ENCODE measurements at regions not wholly inside any gene's neighbourhood (a gene's known extent, or its start where the extent isn't known, plus 50 kb on each side); places are given as distances from the start of the nearest gene placed in this dataset.

- no peaks in the 10 kb centered on the region for H3K27me3 ChIP-seq (replicated peaks; ENCODE audit: insufficient read depth)
- no peak overlapping the region for H3K27ac ChIP-seq
- no peak for DNase-seq (ENCODE audit: low spot score)
- no peak for ATAC-seq (ENCODE audit: insufficient number of reproducible peaks, low FRiP score, low read depth)
- H3K9me3 ChIP-seq: no peaks in the 10 kb centered on the region
- H3K36me3 ChIP-seq: no peaks in the 10 kb centered on the region
- no peaks in the 10 kb centered on the region for H3K4me1 ChIP-seq (ENCODE audit: control insufficient read depth in 1 of 2, low read depth in 2 of 2)
- H3K4me3 ChIP-seq: no peak overlapping the region
- TF ChIP-seq CTCF (IDR thresholded peaks at IDR 0.05): no peak
Observed at GRCh38 chr5:2451100-2451499, 300.4 kb downstream of the IRX2 start.

- Histone ChIP-seq H3K27ac (no peak overlapping the region), H3K36me3 (no peaks in the 10 kb centered on the region), H3K9me3 (no peaks in the 10 kb centered on the region), H3K27me3 (replicated peaks; ENCODE audit: insufficient read depth) (no peaks in the 10 kb centered on the region), H3K4me1 (ENCODE audit: control insufficient read depth in 1 of 2, low read depth in 2 of 2) (no peaks in the 10 kb centered on the region), H3K4me3 (no peak overlapping the region)
- no peak for TF ChIP-seq CTCF (IDR thresholded peaks at IDR 0.05)
- no peak for DNase-seq (ENCODE audit: low spot score)
- ATAC-seq (ENCODE audit: insufficient number of reproducible peaks, low FRiP score, low read depth): no peak
Observed at GRCh38 chr5:2442496-2443354, 308.8 kb downstream of the IRX2 start.

- no peak overlapping the region for H3K27ac ChIP-seq
- H3K27me3 ChIP-seq (replicated peaks; ENCODE audit: insufficient read depth): no peaks in the 10 kb centered on the region
- TF ChIP-seq CTCF (IDR thresholded peaks at IDR 0.05): no peak
- H3K4me1 ChIP-seq (ENCODE audit: control insufficient read depth in 1 of 2, low read depth in 2 of 2): no peaks in the 10 kb centered on the region
- ATAC-seq (ENCODE audit: insufficient number of reproducible peaks, low FRiP score, low read depth) (no peak), DNase-seq (ENCODE audit: low spot score) (no peak)
- no peak overlapping the region for H3K4me3 ChIP-seq
- H3K9me3 ChIP-seq: no peaks in the 10 kb centered on the region
- no peaks in the 10 kb centered on the region for H3K36me3 ChIP-seq
Observed at GRCh38 chr5:2441495-2442180, 309.8 kb downstream of the IRX2 start.

GRCh38 chr5:2439608-2440007 lies 311.9 kb downstream of the IRX2 start:
- ATAC-seq (ENCODE audit: insufficient number of reproducible peaks, low FRiP score, low read depth) (no peak), DNase-seq (ENCODE audit: low spot score) (no peak)
- no peak for TF ChIP-seq CTCF (IDR thresholded peaks at IDR 0.05)
- H3K9me3 ChIP-seq: no peaks in the 10 kb centered on the region
- no peaks in the 10 kb centered on the region for H3K4me1 ChIP-seq (ENCODE audit: control insufficient read depth in 1 of 2, low read depth in 2 of 2)
- no peaks in the 10 kb centered on the region for H3K36me3 ChIP-seq
- no peaks in the 10 kb centered on the region for H3K27me3 ChIP-seq (replicated peaks; ENCODE audit: insufficient read depth)
- no peak overlapping the region for H3K27ac ChIP-seq
- H3K4me3 ChIP-seq: no peak overlapping the region

- Histone ChIP-seq H3K4me3 (no peak overlapping the region), H3K36me3 (no peaks in the 10 kb centered on the region), H3K27ac (no peak overlapping the region), H3K9me3 (no peaks in the 10 kb centered on the region), H3K27me3 (replicated peaks; ENCODE audit: insufficient read depth) (no peaks in the 10 kb centered on the region), H3K4me1 (ENCODE audit: control insufficient read depth in 1 of 2, low read depth in 2 of 2) (no peaks in the 10 kb centered on the region)
- no peak for ATAC-seq (ENCODE audit: insufficient number of reproducible peaks, low FRiP score, low read depth)
- no peak for TF ChIP-seq CTCF (IDR thresholded peaks at IDR 0.05)
- DNase-seq (ENCODE audit: low spot score): no peak
Observed at GRCh38 chr5:2433086-2433485, 318.4 kb downstream of the IRX2 start.
